NCI-H748 (cell line): ENCODE measurements at regions not wholly inside any gene's neighbourhood (a gene's known extent, or its start where the extent isn't known, plus 50 kb on each side); places are given as distances from the start of the nearest gene placed in this dataset.

Experiments used
- DNase-seq: peaks from one replicate; lab custom pipeline; 2025; ENCODE audit not compliant: unreplicated experiment; lab: John Stamatoyannopoulos, UW

GRCh38 chr1:14037101-14037847 is 337.3 kb downstream of the PRDM2 start:
- peak; percentile 32 for DNase-seq

GRCh38 chr1:14039582-14040430 is 339.8 kb downstream of the PRDM2 start:
- DNase-seq, result no peak

- DNase-seq, result no peak
Observed at GRCh38 chr1:14049965-14050364, 350.0 kb downstream of the PRDM2 start.

DNA sequence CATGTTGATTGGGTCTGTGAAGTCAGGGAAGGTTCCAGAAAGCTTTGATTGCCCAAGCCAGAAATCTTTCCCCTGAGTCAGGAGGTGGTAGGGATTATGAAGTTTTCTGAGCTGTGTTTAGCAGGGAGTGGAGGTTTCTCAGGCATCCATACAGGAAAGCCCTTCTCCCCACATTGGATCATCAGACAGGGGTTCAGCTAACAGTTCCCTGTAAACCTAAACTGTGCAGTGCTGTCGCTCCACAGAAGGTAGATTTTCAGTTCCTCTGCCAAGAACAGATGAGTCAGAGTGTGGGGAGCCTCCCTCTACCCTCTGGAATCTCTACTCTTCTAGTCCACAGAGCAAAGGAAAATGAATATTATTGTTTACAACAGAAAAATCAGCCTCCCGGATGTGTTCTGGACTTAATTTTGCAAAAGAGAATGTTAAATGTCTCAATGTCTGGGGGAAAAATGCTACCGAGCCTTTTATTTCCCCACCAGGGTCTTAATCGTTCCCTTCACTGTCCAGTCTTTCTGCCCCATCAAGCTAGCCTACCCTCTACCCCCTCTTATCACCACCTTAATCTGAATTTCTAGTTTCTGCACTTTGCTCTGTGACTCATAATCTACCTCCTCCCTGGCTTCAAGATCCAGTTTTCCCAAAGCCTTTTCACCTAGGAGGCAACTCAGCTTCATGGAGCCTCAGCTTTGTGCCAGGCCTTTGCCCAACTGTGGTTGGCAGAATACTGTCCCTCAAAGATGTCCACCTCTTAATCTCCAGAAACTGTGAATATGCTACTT is 355.6 kb downstream of the PRDM2 start:
- no peak for DNase-seq

- DNase-seq, result no peak
Observed at GRCh38 chr1:14057640-14058039, 357.7 kb downstream of the PRDM2 start.

GRCh38 chr1:14061204-14061603 is 361.2 kb downstream of the PRDM2 start:
- no peak for DNase-seq

DNA sequence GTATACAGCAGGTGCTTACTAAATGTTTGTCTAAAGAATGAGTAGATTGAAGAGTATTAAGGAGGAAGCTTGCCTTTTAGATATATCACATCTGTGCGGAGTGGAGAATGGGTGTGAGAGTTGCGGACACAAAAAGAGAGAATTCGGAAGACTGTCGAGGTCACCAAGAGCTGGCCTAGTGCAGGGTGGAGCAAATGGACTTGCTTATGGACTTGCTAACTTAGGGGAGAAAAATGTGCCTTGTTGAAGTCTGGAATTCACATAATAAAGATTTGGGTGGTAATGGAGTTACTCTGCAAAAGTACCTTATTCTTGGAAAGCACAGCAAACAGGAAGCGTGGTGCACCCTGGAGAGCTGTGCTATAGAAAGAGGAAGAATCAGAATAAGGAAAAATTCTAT is 361.7 kb downstream of the PRDM2 start:
- DNase-seq, result no peak

DNA sequence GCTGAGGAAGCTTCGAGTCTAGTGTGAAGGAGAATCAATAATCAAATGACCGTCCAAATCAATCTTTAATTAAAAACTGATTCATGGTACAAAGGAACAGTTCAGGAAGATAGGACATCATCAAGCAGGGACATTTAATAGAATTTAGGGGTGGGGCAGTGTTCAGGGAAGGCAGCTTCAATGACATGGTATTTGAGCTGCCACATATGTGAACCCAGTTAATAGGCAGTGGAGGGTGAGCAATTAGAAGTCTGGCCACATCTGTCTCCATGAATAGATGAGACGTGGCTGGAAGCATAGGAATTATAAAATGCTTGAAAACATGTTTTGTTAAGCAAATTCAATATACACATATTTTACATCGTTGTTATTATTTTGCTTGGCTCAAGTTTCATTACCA is 362.7 kb downstream of the PRDM2 start:
- no peak for DNase-seq

DNA sequence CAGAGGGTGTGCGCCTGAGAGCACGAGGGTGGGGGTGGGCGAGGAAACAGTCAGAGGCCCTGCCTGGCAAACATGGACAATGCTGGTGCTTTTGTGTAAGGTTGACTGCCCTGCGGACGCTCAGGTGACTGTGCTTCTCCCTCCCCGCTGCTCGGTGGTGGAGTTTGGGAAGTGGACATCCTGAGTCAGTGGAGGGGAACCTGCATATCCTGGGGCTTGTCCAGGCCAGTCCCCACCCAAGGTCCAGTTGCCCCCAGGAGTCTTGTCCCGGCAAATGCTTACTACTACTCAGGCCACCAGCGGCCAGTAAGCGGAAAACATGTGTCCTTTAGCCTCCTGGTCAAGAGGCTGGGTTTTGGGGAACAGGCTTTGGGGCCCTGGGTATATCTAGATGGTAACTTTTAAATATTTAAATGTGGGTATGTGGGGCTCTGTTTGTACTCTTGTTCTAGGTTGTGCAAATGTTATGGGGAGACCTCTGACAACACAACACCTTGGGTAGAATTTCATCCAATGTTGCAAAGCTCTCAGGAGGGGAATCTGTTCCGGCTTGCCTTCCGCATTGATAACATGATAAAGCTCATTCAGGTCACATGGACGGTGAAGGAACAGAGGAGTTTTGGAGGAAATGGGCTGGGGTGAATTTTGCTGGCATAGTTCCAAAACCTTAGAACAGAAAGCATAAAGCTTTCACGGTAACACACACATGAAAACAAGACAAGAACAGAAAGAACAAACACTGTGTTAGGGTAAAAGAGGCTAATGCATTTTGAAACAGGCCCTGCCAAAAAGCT is 364.9 kb downstream of the PRDM2 start:
- DNase-seq, result peak; percentile 29

DNA sequence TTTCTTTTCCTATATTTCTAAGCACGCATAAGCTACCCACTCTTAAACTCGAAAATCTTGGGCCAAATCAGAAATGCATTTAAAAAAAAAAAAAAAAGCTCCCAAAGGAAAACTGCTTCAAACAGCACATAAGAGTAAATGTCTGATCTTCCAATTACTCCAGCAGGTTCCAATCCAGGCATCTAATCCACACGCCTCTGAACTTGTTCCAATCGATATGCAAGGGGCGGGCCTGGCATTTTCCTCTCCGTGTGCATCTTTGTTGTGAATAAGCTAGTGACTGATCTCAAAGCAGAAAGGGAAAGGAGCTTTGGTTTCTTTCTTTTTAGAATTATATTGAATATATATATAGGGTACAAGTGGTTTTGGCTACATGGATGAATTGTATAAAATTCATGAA is 365.5 kb downstream of the PRDM2 start:
- DNase-seq, result no peak

DNA sequence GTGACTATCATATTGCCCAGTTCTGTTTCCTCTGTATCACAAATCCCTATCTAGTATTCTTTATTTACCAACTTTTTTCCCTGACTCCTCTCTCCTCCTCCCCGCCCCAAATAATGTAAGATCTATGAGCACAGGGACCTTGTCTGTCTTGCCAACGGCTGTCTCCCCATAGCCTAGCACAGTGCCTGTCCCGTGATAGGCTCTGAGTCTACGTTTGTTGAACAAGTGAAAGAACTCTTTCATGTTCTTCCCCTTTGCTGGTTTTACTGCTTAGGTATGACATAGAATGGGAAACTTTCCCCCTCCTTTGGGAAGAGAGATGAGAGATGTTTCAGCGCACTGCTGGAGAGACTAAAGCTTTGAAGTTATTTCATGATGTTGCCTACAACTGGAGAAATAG is 367.0 kb downstream of the PRDM2 start:
- DNase-seq, result no peak

GRCh38 chr1:14067711-14068110 is 367.7 kb downstream of the PRDM2 start:
- no peak for DNase-seq

DNA sequence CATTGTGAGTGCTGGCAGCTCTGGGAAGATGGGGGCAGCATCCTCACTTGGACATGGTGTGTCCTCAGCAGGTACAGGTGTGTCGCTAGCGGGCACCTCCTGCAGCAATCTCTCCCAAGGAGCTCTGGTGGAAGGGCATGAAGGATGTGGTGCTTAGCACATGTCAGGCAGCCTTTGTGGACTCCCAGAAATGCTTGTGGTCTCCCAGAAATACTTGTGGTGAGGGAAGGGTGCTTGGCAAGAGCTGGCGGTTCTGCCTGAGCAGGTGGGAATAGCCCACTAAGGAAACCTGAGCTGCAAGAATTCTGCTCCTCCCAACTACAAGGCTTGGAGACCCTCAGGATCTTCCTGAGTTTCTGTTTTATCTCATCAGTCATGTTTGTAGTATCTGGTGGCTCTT is 371.6 kb downstream of the PRDM2 start:
- DNase-seq, result no peak

DNA sequence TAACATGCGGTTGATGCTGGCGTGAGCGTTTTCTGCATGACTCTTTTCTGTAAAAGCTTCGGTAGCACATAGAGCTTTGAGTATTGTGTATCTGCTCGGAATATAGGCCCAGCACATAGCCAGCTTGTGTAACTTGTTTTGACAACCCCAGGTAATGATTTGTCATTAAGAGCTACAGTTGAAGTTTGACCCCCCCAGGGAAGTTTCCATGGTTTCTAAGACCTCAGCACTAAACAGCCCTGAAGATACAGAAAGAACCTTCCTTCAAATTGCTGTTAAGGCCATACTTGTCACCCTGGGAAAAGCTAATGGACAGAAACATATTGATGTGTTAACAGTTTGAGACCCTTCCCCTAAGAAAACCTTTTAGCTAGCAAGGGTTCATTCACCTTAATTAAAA is 380.7 kb downstream of the PRDM2 start:
- DNase-seq, result no peak

GRCh38 chr1:14082331-14082730 is 382.3 kb downstream of the PRDM2 start:
- DNase-seq, result no peak

DNA sequence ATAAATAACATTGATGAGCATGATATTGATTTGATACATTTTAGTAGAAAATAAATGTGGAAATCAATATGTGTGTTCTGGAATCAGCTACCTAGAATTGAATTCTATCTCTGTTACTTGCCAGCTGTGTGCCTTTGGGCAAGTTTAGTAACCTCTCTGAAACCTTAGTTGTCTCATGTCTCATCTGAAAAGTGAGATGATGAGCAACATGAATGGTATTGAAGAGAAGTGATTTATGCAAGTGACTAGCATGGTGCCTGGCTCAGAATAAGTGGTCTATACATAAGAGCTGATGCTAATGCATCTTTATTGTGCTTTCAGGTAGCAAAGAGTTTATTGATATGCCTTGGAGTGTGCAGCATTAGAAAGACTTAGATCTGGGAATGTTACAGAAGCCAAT is 383.3 kb downstream of the PRDM2 start:
- DNase-seq, result no peak

DNA sequence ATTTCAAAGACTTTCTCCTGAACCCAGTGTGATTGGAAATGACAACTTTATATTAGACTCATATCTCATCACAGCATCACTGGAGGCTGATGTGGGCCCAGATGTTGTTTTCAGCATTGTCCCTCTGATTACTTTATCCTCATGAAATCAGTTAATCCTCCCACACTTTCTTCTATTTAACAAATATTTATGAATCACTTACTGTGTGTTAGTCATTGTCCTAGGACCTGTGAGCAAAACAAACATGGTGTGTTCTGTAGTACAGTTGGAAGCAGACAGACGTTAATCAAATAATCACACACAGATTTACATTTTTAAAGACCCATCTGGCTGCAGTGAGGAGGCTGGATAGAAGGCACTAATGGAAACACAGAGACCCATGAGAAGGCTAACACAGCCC is 383.7 kb downstream of the PRDM2 start:
- DNase-seq, result peak; percentile 43

- DNase-seq, result peak; percentile 10
Observed at GRCh38 chr1:14090062-14090461, 390.1 kb downstream of the PRDM2 start.

GRCh38 chr1:14090531-14090930 is 390.5 kb downstream of the PRDM2 start:
- no peak for DNase-seq

DNA sequence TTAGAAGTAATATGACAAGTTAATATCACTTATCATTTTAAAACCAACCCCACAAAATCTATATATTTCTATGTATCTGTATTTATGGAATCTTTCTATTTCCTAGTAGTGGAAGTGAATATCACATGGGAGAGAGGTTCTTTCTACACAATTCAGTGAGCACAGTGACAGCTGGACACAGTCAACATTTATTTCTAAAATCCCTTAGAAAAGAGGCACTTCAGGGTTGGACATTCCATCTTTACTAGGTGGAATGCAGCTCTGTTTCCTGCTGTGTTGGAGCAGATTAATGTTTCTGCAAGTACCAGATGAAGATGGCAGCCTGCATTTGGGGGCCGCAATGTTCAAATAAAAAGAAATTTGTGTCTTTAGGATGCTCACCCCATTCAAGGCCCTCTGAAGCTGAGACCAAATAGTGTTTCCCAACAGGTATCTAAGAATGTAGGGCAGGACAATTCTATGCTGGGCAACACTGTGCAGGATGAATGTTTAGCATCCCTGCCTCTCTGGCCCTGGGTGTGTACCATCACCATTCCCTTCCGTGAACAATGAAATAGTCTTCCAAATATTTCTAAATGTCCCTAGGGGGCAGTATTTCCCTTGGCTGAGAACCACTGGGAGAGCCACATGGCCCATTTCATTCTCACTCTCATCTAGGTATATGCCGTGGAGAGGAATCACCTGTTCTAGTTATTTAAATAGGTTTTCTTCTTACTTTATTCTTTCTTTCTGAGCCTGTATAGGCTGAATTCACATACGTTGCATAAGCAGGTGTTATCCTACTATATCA is 394.8 kb downstream of the PRDM2 start:
- DNase-seq, result peak; percentile 80
